GM21423 (cell line): ENCODE measurements at regions not wholly inside any gene's neighbourhood (a gene's known extent, or its start where the extent isn't known, plus 50 kb on each side); places are given as distances from the start of the nearest gene placed in this dataset.

Experiments used
- ATAC-seq: cut with Tn5 transposase; IDR thresholded peaks from one replicate; pipeline ENCODE4 v1.9.1; 2021; ENCODE audit warnings: mild to moderate bottlenecking, moderate library complexity; ENCODE audit not compliant: unreplicated experiment

- ATAC-seq: no peak
Measured at GRCh38 chr1:82555501-82555900, 754.8 kb downstream of the ADGRL2 start.

- ATAC-seq: no peak
Measured at GRCh38 chr1:82549841-82550240, 749.1 kb downstream of the ADGRL2 start.

GRCh38 chr1:82542766-82543165 lies 742.0 kb downstream of the ADGRL2 start:
- no peak for ATAC-seq

GRCh38 chr1:82542141-82542540 lies 741.4 kb downstream of the ADGRL2 start:
- no peak for ATAC-seq

- no peak for ATAC-seq
Measured at GRCh38 chr1:82540006-82540405, 739.3 kb downstream of the ADGRL2 start.

GRCh38 chr1:82538876-82539275 lies 738.1 kb downstream of the ADGRL2 start:
- no peak for ATAC-seq

- ATAC-seq: no peak
Measured at GRCh38 chr1:82534996-82535395, 734.3 kb downstream of the ADGRL2 start.

- ATAC-seq: no peak
Measured at GRCh38 chr1:82525378-82525777, 724.6 kb downstream of the ADGRL2 start.

- no peak for ATAC-seq
Measured at GRCh38 chr1:82520611-82521010, 719.9 kb downstream of the ADGRL2 start.

GRCh38 chr1:82517586-82517985 lies 716.9 kb downstream of the ADGRL2 start:
- no peak for ATAC-seq

GRCh38 chr1:82515650-82516049 lies 714.9 kb downstream of the ADGRL2 start:
- ATAC-seq: no peak

GRCh38 chr1:82511441-82511840 lies 710.7 kb downstream of the ADGRL2 start:
- no peak for ATAC-seq

- ATAC-seq: no peak
Measured at GRCh38 chr1:82510431-82510830, 709.7 kb downstream of the ADGRL2 start.

- ATAC-seq: no peak
Measured at GRCh38 chr1:82507011-82507410, 706.3 kb downstream of the ADGRL2 start.

GRCh38 chr1:82503822-82504221 lies 703.1 kb downstream of the ADGRL2 start:
- ATAC-seq: no peak

GRCh38 chr1:82499022-82499421 lies 698.3 kb downstream of the ADGRL2 start:
- ATAC-seq: no peak

GRCh38 chr1:82494117-82494516 lies 693.4 kb downstream of the ADGRL2 start:
- ATAC-seq: no peak

- no peak for ATAC-seq
Measured at GRCh38 chr1:82492159-82492558, 691.4 kb downstream of the ADGRL2 start.

GRCh38 chr1:82491301-82492048 lies 690.7 kb downstream of the ADGRL2 start:
- no peak for ATAC-seq

- no peak for ATAC-seq
Measured at GRCh38 chr1:82487778-82488177, 687.0 kb downstream of the ADGRL2 start.

GRCh38 chr1:82486969-82487368 lies 686.2 kb downstream of the ADGRL2 start:
- no peak for ATAC-seq

- no peak for ATAC-seq
Measured at GRCh38 chr1:82486468-82486867, 685.7 kb downstream of the ADGRL2 start.
